Prostate gland (tissue), 2 donors: ENCODE measurements at regions not wholly inside any gene's neighbourhood (a gene's known extent, or its start where the extent isn't known, plus 50 kb on each side); places are given as distances from the start of the nearest gene placed in this dataset.

ENCODE experiments used
- POLR2A ChIP-seq: fragments of 450-650 bp; IDR thresholded peaks from one replicate; pipeline ENCODE4 v1.6.1; 2016; ENCODE audit warnings: antibody characterized with exemption, mild to moderate bottlenecking
- POLR2AphosphoS5 ChIP-seq: sonication (generic); formaldehyde crosslinking; IDR thresholded peaks from one replicate; pipeline ENCODE4 v1.6.1; 2017; ENCODE audit warnings: antibody characterized with exemption
- TF ChIP-seq, protein P1 (sequence below), 4 experiments: fragments of 200-600 bp in 2 of 4; fragments of 450-650 bp in 2 of 4; sonication (generic) in 2 of 4; IDR thresholded peaks; 1 replicate in 3 of 4; 2 replicates in 1 of 4; pipeline ENCODE4 v1.5.1; 2016 to 2019; ENCODE audit warnings: antibody characterized with exemption in 4 of 4, mild to moderate bottlenecking in 2 of 4, moderate library complexity in 2 of 4

DNA sequence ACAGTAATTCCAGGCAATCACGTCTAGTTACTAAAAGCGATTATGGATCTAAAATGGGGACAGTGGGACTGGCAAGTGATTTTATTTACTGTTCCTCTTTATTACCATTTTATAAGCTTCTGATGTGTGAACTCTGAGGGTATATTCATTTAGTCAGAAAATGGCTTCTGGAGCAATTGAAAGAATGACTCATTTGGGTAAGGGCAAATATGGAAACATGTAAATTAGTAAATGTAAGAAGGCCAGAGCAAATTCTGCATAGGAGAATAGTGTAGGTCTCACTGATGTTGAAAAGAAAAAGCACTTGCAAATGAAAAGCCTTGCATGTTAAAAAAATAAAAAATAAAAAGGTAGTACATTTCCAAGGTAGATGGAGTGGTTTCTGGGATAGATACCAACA lies 262.2 kb downstream of the KLF5 start:
- TF ChIP-seq, protein P1, sequence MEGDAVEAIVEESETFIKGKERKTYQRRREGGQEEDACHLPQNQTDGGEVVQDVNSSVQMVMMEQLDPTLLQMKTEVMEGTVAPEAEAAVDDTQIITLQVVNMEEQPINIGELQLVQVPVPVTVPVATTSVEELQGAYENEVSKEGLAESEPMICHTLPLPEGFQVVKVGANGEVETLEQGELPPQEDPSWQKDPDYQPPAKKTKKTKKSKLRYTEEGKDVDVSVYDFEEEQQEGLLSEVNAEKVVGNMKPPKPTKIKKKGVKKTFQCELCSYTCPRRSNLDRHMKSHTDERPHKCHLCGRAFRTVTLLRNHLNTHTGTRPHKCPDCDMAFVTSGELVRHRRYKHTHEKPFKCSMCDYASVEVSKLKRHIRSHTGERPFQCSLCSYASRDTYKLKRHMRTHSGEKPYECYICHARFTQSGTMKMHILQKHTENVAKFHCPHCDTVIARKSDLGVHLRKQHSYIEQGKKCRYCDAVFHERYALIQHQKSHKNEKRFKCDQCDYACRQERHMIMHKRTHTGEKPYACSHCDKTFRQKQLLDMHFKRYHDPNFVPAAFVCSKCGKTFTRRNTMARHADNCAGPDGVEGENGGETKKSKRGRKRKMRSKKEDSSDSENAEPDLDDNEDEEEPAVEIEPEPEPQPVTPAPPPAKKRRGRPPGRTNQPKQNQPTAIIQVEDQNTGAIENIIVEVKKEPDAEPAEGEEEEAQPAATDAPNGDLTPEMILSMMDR (IDR thresholded peaks at IDR 0.05), result no peak
- TF ChIP-seq POLR2AphosphoS5, result no peak
- no peak for TF ChIP-seq POLR2A
